ENCODE measurements at regions not wholly inside any gene's neighbourhood (a gene's known extent, or its start where the extent isn't known, plus 50 kb on each side); places are given as distances from the start of the nearest gene placed in this dataset.

DNA sequence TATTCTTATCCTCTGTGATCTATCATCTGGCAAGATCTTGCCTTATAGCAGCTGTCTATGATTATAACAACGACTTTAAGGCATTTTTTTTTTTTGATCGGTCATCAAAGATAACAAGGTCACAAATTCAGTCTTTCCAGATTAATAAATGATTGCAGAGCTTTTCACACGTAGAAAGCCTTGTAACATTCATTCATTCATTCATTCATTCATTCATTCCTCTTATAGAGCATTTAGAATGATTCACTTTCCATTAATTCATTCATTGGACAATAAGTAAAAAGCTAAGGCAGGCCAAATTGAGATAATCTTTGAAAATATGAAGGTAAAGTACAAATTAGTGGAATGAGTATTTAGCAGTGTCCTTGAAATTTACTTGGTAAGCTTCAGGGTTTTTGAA lies 223.7 kb downstream of the NUP35 start:
- intact Hi-C loops (cut with micrococcal nuclease) = no loop called here
- Histone ChIP-seq H3K27ac (replicated peaks) (no peak overlapping the region), H3K27me3 (ENCODE audit: low read depth) (no peaks in the 10 kb centered on the region), H3K9me3 (replicated peaks) (no peaks in the 10 kb centered on the region), H3K4me3 (no peak overlapping the region), H3K4me1 (no peaks in the 10 kb centered on the region), H3K36me3 (no peaks in the 10 kb centered on the region)
- TF ChIP-seq, protein P1, sequence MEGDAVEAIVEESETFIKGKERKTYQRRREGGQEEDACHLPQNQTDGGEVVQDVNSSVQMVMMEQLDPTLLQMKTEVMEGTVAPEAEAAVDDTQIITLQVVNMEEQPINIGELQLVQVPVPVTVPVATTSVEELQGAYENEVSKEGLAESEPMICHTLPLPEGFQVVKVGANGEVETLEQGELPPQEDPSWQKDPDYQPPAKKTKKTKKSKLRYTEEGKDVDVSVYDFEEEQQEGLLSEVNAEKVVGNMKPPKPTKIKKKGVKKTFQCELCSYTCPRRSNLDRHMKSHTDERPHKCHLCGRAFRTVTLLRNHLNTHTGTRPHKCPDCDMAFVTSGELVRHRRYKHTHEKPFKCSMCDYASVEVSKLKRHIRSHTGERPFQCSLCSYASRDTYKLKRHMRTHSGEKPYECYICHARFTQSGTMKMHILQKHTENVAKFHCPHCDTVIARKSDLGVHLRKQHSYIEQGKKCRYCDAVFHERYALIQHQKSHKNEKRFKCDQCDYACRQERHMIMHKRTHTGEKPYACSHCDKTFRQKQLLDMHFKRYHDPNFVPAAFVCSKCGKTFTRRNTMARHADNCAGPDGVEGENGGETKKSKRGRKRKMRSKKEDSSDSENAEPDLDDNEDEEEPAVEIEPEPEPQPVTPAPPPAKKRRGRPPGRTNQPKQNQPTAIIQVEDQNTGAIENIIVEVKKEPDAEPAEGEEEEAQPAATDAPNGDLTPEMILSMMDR (IDR thresholded peaks at IDR 0.05; ENCODE audit: borderline replicate concordance) = no peak
- no peak for DNase-seq

DNA sequence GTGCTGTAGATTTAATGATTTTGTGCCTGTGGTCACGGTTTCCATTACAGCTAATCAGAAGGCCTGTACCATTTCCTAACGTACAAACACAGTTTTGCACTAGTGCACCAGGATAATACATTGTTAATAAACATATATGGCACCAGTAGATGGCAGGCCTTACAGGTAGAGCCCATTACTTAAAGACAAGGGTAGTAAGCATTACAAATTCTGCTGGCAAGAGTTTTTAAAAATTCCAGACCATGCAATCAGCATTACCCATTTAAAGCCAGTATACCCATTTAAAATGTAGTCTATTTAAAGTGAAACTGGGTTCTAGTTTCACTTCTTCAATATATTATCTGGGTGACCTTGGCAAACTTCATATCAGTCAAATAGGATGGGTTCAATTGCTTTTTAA lies 224.2 kb downstream of the NUP35 start:
- Histone ChIP-seq H3K27ac (replicated peaks) (no peak overlapping the region), H3K36me3 (no peaks in the 10 kb centered on the region), H3K4me1 (no peaks in the 10 kb centered on the region), H3K4me3 (no peak overlapping the region), H3K9me3 (replicated peaks) (no peaks in the 10 kb centered on the region), H3K27me3 (ENCODE audit: low read depth) (no peaks in the 10 kb centered on the region)
- intact Hi-C loops (cut with micrococcal nuclease) = no loop called here
- no peak for DNase-seq
- TF ChIP-seq, protein P1 (IDR thresholded peaks at IDR 0.05; ENCODE audit: borderline replicate concordance) = no peak

DNA sequence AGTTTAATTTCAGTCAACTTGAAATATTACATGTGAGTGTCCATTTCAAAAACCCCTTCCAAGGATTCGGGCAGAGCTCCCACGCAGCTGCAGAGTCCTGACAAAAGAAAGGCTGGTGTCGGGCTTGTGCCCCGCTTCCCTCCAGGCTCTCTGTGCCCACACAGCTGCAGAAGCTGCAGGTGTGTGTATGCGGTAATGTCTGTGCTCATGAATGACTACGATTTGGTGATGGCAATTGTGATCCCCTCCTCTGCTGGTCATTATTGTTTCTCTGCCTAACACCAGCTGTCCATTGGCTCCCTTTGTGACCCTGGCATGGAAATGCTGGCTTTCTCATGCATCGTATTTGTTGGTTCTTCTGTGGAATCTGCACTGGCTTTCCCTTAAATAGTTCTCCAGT lies 224.8 kb downstream of the NUP35 start:
- DNase-seq = no peak
- H3K27ac ChIP-seq (replicated peaks) = no peak overlapping the region
- intact Hi-C loops (cut with micrococcal nuclease) = no loop called here
- H3K4me1 ChIP-seq = no peaks in the 10 kb centered on the region
- H3K4me3 ChIP-seq = no peak overlapping the region
- H3K36me3 ChIP-seq = no peaks in the 10 kb centered on the region
- H3K9me3 ChIP-seq (replicated peaks) = no peaks in the 10 kb centered on the region
- TF ChIP-seq, protein P1 (IDR thresholded peaks at IDR 0.05; ENCODE audit: borderline replicate concordance) = no peak
- H3K27me3 ChIP-seq (ENCODE audit: low read depth) = no peaks in the 10 kb centered on the region

DNA sequence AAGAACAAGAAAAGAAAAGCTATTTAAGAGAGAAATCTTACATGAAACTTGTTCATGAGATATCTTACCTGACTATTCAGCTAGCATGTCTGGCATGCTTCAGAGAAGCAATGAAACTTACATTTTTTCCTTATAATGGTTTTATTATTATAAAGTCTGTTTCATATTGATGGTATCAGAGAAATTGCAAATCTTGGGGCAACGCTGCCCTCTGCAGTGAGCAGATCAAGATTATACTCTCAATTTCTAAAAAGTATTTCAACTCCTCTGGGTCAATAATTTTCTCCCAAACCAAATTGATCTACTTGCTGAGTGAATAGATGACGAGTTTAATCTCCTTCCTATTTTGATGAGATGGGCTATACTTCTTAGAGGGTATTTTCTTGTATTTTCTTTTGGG lies 235.6 kb downstream of the NUP35 start:
- Histone ChIP-seq H3K27me3 (ENCODE audit: low read depth) (no peaks in the 10 kb centered on the region), H3K9me3 (replicated peaks) (no peaks in the 10 kb centered on the region), H3K4me3 (no peak overlapping the region), H3K4me1 (no peaks in the 10 kb centered on the region), H3K36me3 (no peaks in the 10 kb centered on the region), H3K27ac (replicated peaks) (no peak overlapping the region)
- TF ChIP-seq, protein P1 (IDR thresholded peaks at IDR 0.05; ENCODE audit: borderline replicate concordance) = no peak
- intact Hi-C loops (cut with micrococcal nuclease) = no loop called here
- no peak for DNase-seq

DNA sequence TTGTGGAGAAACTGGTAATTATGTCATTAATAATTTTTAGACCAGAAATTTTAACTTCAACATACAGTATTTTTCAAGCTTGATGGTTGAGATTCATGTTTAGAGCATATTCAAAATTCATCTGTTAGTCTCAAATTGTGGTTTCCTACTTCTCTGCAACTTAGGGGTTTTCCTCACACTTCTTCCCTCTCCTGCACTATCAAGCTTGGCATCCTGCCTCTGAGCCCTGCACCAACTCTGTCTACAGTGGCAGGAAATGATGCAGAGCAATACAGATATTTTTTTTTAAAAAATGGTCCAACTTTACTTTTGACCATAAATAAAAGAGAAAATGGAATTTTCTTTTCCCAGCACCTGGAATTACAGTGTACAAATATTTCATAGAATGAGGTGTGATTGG lies 247.3 kb downstream of the NUP35 start:
- no peaks in the 10 kb centered on the region for H3K4me1 ChIP-seq
- H3K27me3 ChIP-seq (ENCODE audit: low read depth) = no peaks in the 10 kb centered on the region
- H3K9me3 ChIP-seq (replicated peaks) = peaks cover 14% of the 10 kb centered on the region
- no peak overlapping the region for H3K27ac ChIP-seq (replicated peaks)
- H3K36me3 ChIP-seq = no peaks in the 10 kb centered on the region
- intact Hi-C loops (cut with micrococcal nuclease) = no loop called here
- DNase-seq = no peak
- no peak overlapping the region for H3K4me3 ChIP-seq
- TF ChIP-seq, protein P1 (IDR thresholded peaks at IDR 0.05; ENCODE audit: borderline replicate concordance) = no peak

DNA sequence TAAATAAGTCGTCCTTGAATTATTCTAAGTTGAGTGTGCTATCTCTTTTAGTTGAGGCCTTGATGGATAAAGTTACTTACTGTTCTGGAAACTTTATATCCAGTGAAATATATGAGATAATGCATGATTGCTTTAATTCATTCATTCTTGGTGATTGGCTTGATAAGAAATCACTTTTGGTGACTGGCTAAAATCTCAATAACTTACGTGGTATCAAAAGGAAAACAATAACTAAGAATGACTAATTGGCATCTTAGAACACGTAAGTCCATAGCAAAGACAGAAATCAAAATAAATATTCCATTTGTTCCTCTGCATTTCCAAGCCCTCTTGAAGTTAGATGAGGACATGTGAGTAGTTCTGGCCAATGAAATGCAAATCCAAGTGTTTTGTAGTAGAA lies 251.6 kb downstream of the NUP35 start:
- Histone ChIP-seq H3K9me3 (replicated peaks) (no peaks in the 10 kb centered on the region), H3K27me3 (ENCODE audit: low read depth) (no peaks in the 10 kb centered on the region), H3K27ac (replicated peaks) (no peak overlapping the region), H3K36me3 (no peaks in the 10 kb centered on the region), H3K4me1 (no peaks in the 10 kb centered on the region), H3K4me3 (no peak overlapping the region)
- TF ChIP-seq, protein P1 (IDR thresholded peaks at IDR 0.05; ENCODE audit: borderline replicate concordance) = no peak
- intact Hi-C loops (cut with micrococcal nuclease) = no loop called here
- no peak for DNase-seq

Data from left ventricle myocardium inferior (tissue), 1 donor.